ENCODE measurements at regions not wholly inside any gene's neighbourhood (a gene's known extent, or its start where the extent isn't known, plus 50 kb on each side); places are given as distances from the start of the nearest gene placed in this dataset.

GRCh38 chr16:35485915-35486314 is 2026.5 kb downstream of the TP53TG3F start:
- no peak for TF ChIP-seq CTCF (IDR thresholded peaks at IDR 0.05)
- no peak for TF ChIP-seq SP1 (CRISPR knock-in tag; conservative IDR thresholded peaks at IDR 0.05)

Data from WTC11 (cell line).